ENCODE measurements at regions not wholly inside any gene's neighbourhood (a gene's known extent, or its start where the extent isn't known, plus 50 kb on each side); places are given as distances from the start of the nearest gene placed in this dataset.

DNA sequence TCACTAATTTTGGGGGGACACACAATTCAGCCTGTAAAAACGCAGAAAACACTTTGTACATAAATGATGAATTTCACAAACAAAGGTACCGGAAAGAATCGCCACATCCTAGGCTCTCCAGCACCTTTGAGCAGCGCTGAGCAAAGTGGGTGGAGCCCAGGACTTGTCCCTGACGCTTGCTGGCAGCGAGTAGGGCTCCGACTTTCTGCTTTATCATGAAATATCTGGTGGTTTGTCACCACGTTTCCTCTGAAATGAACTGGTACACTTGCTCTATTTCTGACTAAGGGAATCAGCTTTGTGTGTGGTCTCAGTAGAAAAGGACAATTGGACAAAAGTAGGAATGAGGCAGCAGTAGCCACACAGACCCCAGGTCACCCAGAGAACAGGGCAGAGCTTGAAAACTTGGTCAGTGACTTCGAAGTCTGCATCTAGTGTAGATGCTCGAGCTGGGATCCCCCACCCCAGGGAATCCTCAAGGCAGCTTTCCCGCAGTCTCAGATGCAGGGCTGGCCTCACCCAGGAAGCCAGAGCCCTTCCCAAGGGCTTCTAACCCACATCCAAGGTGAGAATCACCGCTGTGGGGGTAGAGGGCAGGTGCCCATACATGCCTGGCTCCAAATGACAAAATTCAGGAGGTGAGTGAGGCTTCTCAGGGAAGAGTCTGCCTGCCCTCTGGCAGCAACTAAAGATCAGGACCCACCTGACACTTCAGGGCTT lies 85.3 kb upstream of the SOX1 start:
- TF ChIP-seq, protein P1, sequence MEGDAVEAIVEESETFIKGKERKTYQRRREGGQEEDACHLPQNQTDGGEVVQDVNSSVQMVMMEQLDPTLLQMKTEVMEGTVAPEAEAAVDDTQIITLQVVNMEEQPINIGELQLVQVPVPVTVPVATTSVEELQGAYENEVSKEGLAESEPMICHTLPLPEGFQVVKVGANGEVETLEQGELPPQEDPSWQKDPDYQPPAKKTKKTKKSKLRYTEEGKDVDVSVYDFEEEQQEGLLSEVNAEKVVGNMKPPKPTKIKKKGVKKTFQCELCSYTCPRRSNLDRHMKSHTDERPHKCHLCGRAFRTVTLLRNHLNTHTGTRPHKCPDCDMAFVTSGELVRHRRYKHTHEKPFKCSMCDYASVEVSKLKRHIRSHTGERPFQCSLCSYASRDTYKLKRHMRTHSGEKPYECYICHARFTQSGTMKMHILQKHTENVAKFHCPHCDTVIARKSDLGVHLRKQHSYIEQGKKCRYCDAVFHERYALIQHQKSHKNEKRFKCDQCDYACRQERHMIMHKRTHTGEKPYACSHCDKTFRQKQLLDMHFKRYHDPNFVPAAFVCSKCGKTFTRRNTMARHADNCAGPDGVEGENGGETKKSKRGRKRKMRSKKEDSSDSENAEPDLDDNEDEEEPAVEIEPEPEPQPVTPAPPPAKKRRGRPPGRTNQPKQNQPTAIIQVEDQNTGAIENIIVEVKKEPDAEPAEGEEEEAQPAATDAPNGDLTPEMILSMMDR (IDR thresholded peaks at IDR 0.05), result no peak
- TF ChIP-seq POLR2AphosphoS5 (IDR thresholded peaks at IDR 0.05) (no peak), POLR2A (IDR thresholded peaks at IDR 0.05) (no peak), EP300 (IDR thresholded peaks at IDR 0.05) (no peak)
